ENCODE measurements at regions not wholly inside any gene's neighbourhood (a gene's known extent, or its start where the extent isn't known, plus 50 kb on each side); places are given as distances from the start of the nearest gene placed in this dataset.
A peak's percentile ranks its signal among the peaks of the same experiment; 100 is the strongest.
"Not testable (repeated sequence)": the region's sequence is repeated elsewhere in the genome, so short reads cannot be mapped to it uniquely, and the experiment has no call there.

DNA sequence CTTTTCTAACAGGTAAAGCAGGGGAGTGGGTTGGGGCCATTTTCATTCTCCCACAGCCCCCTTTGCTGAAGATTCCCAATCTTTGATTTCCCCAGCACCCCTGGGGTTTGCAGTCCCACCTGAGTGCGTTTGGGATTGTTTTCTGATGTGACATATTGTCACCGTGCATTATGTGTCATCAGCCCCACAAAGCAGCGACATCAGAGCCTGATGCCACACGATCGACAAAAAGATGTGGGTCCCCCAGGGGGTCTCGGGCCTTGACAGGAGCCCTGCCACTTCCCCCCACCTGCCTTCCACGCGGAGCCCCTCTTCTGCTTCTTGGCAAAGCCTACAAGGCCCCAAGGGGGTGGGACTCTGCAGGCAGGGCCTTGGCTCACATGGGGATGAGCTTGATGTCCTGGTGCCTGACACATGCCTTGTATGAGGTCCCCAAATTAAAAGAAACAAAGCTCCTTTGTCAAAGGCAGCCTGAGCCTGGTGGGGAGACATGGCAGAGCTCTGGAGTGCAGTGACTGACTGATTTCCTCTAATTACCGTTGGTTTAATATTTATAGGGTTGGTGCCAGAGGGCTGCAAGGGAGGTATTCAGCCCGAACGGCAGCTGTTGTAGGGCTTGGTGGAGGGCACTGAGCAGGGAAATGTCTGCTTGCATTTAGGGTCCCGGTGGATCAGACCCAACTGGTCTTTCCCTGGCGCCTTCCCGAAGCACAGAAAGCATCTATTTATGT lies 149.2 kb downstream of the MIAT start:
- no peak for DNase-seq (ENCODE audit: low spot score)

DNA sequence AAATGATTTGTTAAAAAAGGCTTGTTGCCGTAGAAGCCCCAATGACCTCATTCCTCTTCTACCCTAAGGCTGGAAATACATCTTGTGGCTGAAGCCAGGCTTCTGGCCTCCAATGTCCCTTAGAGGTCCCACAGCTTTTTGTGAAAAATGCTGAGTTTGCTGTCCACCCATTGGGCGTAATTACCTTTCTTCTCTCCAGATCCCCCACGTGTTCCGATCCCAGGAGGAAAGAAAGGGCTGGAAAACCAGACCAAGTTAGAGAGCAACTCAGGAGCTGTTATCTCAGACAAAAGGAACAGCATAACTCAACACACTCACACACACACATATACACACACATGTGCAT lies 154.2 kb downstream of the MIAT start:
- no peak for DNase-seq (ENCODE audit: low spot score)

DNA sequence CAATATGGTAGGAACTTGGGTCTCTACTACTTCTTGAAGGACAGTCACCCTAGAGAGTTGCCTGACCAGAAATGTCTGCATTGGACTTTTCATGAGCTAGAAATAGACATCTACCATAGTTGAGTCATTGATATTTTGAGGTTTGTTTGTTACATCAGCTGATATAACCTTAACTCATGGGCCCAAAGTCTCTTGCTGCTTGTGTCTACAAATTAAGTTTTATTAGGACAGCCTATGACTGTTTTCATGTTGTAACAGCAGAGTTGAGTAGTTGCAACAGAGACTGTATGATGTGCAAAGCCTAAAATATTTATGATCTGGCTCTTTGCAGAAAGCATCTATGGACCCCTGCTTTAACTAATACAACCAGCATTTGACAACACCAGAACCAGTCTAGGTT lies 155.3 kb downstream of the MIAT start:
- DNase-seq (ENCODE audit: low spot score): no peak

DNA sequence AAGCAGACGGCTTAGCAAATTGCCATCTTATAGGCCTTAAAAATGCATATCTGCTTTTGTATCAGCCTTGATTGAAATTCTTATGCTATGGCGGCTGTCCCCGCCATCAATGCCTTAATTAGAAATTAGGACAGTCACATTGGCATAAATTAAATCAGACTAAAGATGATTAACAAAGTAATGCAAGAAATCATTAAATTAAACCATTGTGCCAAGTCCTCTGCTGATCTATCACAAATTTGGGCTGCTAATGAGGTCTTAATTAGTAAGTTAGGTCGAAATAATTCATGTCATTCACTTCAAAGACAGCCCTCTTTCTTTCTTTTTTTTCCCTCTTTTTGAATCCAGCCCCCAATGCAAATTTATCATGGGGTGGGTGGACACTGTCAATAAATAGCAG lies 159.3 kb downstream of the MIAT start:
- no peak for DNase-seq (ENCODE audit: low spot score)

DNA sequence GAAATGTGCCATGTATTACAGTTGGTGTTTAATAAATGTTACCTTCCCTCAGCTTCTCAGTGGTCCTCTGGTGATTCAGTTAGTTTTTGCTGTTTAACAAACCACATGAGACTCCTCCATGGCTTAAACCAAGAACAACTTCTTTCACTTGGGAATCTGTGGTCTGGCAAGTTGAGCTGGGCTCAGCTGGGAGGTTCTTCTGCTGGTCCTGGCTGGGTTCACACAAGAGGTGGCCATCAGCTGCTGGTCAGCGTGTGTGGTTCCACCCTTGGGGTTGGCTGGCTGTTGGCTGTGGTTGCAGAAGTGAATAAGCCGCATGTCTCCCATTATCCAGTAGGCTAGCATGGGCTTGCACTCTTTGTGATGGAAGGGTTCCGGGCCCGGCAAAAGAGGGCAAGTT lies 160.5 kb downstream of the MIAT start:
- DNase-seq (ENCODE audit: low spot score): no peak

DNA sequence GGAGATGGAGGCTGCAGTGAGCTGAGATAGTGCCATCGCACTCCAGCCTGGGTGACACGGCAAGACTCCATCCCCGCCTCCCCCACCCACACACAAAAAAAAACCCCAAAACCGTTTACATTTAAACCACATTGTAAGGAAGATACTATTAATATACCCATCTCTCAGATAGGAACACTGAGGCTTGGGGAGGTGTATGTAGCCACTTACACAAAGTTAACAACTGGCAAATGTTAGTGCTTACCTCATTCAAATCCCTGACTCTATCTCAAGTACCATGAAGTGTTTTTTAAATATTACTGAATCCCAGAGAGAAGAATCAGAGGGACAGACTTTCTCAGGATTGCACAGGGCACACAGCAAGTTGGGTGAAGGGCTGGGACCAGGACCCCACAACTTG lies 164.5 kb downstream of the MIAT start:
- DNase-seq (ENCODE audit: low spot score): no peak

DNA sequence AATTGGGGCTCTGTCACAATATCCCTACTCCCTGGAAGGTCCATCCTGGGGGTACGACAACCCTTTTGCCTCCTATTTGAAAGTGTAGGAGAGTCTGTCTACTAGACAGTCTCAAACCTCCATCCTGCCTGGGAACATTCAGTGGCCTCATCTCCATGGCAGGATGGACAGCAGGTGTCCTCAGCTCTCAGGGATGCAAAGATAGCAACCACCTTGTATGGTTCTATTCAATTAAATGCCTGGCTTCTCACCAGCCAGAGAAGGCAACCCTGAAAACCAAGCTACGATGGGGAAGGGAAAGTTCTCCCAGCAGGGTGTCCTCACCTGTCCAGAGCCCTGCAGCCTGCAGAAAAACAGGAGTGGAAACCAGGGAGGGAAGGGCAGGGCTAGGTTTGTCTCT lies 164.9 kb downstream of the MIAT start:
- no peak for DNase-seq (ENCODE audit: low spot score)

DNA sequence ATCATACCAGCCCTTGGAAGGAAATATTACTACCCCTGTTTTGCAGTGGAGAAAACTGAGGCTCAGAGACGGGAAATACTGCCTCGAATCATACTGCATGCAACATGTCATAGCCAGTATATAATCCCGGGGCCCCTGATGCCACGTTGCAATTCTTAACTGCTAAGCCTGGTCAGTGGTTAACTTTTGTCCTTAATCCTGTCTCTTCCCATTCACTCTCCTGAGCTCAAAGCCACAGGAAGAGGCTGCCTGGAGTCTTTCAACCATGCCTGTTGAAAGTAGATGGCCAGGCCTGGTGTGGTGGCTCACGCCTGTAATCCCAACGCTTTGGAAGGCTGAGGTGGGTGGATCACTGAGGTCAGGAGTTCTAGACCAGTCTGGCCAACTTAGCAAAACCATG lies 166.6 kb downstream of the MIAT start:
- DNase-seq (ENCODE audit: low spot score): no peak

DNA sequence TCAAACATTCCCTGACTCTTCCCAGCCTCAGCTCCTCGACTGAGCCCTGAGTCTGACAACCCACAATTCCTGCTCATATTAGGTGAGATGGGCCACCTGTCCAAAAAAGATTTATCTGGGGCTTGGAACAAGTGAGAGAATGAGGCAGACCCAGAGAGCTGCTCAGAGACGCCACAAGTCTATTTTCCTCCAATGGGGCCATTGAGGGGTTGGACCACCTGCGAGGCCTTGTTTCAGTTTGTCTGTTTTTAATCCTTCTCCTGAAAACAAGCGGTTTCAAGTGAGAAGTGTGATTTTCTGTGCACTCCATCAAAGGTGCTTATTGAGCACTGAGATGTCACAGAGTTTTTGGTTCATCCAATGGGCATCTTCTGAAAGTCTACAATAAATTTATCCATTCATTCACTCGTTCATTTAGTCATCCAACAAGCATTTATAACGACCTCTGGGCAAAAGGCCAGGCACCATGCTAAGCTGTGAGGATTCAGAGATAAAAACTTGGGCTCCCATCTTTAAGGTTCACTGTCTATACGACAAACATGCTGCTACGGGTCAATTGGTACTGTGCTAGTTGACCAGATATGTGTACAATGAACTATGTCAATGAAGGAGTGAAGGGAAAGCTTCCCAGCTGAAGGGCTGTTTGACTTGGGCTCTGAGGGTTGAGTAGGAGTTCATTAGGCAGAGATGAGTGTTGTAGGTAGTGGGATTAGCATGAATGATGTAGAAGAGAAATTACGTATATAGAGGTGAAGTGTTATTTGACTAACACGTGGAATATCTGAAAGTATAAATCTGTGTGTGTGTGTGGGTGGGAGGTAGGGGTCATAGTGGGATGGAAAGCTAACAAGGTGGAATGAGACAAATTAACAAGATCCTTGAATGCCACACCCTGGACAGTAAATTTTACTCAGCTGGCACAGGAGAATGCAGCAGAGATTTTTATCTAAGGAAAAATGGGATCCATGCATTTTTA lies 168.9 kb downstream of the MIAT start:
- no peak for DNase-seq (ENCODE audit: low spot score)

DNA sequence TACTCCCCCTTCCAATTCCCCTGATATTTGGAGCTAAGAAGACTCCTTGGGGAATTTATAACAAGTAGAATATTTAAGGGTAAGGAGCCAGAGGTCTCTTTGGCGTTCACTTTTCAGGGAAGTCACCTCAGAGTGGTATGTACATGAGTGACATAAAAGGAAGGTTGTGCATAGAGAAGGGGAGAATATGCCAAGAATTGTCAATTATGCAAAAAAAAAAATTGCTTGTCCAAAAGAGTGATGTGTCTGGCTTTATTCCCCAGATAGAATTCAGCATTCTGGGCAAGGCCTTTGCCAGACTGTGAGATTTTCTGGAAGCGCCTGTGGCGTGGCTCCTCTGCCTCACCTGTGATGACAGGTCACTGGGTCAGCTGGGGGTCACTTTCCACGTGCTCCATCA lies 170.2 kb downstream of the MIAT start:
- DNase-seq (ENCODE audit: low spot score): no peak

DNA sequence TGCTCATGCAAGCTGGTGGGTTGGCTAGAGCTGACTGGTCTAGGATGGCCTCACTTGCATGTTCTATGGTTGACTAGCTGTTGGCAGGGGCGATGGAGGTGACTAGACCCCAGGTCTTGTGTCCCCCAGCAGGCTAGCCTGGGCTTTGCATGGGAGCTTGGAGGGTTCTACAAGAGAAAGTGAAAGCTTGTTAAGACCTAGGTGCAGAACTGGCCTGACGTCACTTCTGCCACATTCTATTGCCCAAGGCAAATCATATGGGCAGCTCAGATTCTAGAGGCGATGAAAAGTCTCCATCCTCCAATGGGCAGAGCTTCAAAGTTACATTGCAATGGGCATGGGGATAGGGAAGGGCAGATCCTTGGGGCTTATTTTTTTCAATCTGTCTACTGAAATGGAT lies 170.9 kb downstream of the MIAT start:
- no peak for DNase-seq (ENCODE audit: low spot score)

DNA sequence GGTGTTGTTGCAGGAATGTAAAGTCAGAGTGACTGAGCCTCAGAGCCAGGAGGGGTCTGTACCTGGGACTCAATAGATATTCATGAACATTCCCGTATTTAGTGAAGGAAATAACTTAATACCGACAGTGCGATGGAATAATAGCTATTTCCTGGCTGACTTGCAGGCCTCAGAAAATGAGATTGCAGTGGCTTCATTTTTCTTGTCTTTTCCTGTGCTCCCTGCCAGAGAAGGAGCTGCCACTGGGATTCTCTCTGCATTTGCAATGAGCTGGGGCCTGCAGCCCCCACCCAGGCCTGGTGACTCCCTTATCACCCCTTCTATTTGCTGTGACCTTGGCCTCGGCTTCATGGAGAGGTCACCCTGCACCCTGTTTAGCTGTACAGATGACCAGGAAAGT lies 173.4 kb downstream of the MIAT start:
- DNase-seq (ENCODE audit: low spot score): no peak

DNA sequence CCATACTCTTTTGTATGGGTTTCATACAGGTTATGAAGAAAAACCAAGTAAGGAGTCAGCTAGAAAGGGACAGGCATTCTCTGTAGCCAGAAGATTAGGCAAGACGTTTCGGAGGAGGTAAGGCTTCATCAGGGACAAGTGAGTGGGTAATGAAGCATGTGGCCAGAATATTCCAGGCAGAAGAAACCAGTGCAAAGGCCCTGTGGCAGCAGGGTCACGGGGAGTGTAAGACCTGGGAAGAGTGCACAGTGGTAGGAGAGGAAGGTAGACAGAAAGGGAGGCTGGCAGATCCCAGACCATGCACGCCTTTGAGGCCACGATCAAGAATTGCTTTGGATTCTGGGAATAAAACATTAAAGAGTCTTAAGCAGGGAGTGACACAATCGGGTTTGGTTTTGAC lies 177.6 kb downstream of the MIAT start:
- DNase-seq (ENCODE audit: low spot score): no peak

DNA sequence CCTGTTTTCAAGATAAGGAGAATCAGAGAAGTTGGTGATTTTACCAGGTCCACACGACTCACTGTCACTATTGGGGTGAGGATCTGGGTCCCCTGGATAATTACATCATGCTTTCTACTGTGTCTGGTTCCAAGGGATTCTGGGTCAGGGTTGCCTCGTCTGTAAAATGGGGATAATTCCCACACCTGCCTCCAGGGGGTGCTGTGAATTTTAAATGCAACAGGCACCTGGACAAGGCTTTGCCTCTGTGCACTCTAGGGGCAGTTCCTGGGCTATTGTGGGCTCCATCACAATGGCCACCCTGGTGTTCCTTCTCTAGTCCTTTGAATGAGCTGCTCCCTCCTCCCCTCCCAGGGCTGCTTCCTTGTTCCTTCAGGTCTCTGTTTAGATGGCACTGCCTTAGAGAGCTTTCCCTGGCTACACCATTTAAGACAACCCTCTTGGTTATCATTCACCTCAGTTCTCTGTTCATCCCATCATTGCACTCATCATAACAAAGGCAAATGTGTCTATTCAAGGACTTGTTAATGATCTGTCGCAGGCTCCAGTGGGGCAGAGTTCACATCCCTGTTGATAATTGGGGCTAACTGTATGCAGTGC lies 178.6 kb downstream of the MIAT start:
- no peak for DNase-seq (ENCODE audit: low spot score)

DNA sequence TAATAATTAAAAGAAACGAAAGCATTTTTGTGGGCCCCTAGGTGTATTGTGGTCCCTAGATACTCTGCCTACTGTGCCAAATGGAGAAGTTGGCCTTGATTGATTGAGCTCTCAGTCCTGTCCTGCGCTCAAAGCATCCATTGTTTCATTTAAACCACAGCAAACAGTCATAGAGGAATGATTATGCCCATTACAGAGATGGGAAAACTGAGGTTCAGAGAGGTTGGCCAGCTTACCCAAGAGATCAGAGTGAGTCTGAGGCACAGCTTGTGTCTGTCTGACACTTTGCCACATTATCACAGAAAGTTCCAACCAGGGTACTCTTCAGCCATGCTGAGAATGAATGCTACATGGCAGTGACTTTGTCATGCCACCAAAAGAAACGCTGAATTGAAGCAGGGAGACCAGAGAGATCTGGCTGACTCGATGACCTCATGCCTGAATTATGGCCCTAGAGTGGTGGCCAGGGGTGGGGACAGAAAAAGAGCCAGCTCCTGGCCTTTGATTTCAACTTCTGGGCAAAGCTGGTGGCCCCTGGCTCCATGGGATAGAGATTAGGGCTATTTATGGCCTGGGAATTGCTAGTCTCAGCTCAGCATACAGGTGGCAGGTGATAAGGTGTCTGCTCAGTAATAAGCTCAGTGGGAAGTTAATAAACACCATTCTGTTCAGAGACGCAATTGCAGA lies 180.5 kb downstream of the MIAT start:
- no peak for DNase-seq (ENCODE audit: low spot score)

DNA sequence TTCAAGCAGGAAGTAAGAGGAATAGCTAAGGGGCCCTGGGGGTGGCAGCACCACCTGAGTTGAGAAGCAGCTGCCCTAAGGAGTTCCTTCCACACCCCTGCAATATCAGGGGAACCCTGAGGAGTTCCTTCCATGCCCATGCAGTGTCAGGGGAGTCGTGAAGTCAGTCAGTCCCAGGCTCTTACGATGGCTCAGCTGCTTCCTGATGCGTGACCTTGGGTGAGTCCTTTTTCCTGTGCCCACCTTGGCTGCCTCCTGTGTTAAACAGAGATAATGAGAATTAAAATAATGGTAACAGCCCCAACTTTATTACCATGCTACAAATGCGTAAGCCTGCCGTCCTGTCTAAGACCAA lies 181.1 kb downstream of the MIAT start:
- DNase-seq (ENCODE audit: low spot score): no peak

DNA sequence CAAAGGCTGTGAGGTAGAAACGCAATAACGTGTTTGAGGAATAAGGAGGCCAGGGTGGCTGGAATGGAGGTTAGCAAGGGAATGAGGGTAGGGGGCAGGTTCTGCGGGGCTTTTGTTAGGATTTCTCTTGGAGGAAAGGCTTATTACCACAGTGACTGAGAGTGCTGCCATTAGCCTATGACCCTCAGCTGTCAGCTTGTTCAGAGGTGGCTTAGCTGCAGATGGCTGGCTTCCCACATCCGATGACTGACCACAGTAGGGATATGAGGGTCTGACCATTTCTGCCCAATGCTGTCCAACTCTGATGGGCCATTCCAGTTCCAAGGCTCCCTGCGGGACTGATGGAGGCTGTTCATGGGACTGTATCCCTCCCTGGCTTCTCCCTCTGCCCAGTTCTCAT lies 181.8 kb downstream of the MIAT start:
- DNase-seq (ENCODE audit: low spot score): no peak

DNA sequence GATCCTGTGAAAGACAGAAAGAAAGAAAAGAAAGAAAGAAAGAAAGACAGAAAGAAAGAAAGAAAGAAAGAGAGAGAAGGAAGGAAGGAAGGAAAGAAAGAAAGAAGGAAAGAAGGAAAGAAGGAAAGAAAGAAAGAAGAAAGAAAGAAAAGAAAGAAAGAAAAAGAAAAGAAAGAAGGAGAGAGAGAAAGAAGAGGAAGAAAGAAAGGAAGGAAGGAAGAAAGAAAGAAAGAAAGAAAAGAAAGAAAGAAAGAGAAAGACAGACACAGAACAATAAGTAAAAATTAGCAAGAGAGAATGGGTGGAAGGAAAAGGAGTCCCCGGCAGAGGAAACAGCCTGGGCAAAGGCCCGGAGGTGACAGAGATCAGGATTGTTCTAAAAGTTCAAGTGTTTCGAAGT lies 183.4 kb downstream of the MIAT start:
- not testable (repeated sequence) for DNase-seq (ENCODE audit: low spot score)

DNA sequence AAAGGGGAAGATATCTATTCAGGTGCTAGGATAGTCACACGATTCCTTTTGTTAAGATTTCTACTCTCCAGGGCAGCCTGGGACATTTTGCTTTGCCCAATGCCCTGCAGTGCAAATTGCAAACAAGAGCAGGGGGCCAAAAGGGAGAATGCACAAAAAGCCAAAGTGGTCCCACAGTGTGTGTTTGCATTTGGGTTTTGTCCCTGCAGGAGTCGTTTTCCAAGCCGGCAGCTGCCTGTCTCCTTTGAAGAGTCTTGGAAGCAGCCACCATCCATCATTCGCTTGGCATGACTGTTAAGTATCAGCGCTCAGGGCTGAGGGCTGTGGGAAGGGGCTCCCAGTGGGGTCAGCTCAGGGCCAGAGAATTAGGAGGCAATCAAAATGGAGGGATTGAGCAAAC lies 184.7 kb downstream of the MIAT start:
- DNase-seq (ENCODE audit: low spot score): no peak

DNA sequence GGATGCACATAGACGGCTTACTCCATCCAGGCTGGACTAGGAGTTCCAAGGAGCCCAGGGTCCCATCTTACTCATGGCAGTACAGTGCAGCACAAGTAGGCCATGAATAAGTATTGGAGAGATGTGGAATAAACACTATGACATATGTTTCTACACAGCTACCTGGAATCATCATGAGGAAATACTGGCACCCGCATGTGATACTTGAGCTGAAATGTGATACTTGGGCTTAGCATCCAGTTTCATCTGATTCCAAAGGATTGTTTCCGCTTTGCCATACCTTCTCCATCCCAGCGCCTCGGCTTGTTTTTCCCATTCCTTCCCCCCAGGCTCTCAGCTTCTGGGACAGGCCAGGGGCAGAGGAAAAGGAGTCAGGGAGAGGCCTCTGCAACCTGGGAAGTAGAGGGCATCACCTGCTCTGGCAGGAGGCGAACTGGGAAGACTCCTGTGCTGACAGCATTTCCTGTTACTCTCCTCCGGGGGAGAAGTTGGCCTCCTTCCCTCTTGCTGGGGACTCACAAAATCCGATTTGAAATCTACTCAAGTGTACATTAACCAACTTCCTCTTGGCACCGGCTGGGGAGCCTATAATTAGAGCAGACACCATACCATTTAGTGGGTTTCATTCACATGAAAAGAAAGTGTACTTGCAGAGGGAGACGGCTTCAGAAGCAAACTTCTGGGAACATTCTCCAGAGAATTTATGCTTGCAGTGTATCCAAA lies 187.8 kb downstream of the MIAT start:
- peak; percentile 9 for DNase-seq (ENCODE audit: low spot score)

DNA sequence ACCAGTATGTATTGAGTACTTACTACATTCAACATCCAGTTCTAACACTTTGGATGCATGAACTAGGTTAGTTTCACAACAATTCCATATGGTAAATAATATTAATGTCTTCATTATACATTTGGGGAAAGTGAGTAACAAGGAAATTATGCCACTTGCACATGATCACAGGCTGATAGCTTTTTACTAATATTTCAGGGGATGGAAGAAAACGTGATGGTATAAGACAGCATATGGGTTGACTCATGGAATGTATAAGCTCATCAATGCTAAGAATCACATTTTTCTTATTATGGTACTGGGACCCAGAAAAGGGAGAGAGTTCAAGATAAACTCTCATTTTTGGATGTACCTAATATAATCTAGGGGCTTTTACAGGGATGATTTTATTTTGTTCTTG lies 188.7 kb downstream of the MIAT start:
- DNase-seq (ENCODE audit: low spot score): no peak

DNA sequence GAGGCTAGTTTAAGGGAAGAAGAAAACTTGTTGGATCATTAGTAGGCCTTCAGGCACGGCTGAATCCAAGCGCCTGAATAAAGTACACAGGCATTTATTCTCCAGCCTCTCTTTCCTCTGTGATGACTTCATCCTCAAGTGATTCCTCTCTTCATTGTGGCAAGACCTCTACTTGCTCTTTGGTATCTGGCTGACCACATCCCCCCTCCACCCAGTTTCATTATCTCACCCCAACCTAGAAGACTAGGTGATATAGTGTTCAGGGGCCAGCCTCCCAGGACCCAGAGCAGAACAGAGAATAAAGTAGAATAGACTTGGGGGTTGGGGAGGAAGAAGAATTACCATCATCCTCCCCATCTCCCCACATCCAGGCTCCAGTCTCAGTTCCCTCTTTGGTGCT lies 189.3 kb downstream of the MIAT start:
- no peak for DNase-seq (ENCODE audit: low spot score)
